Activated naive CD4-positive, alpha-beta T cell treated with anti-CD3 and anti-CD28 coated beads for 36 hours (primary cell): ENCODE measurements at regions not wholly inside any gene's neighbourhood (a gene's known extent, or its start where the extent isn't known, plus 50 kb on each side); places are given as distances from the start of the nearest gene placed in this dataset.

ENCODE experiments used
- CTCF ChIA-PET: fragments of 350-600 bp; sonication (Branson Sonifier 250); formaldehyde crosslinking; loops from one replicate; lab custom pipeline; 2021; ENCODE audit warnings: antibody characterized with exemption; lab: Charles Lee
- DNase-seq: peaks from one replicate; pipeline ENCODE4 v3.0.0-alpha.2; 2020
- H3K27ac Mint-ChIP-seq: one replicate; pipeline ENCODE4 v1.8.0; 2021; ENCODE audit warnings: mild to moderate bottlenecking, mixed read lengths
- H3K27me3 Mint-ChIP-seq: one replicate; pipeline ENCODE4 v1.8.0; 2021; ENCODE audit warnings: low read depth, mixed read lengths
- H3K36me3 Mint-ChIP-seq: one replicate; pipeline ENCODE4 v1.8.0; 2021; ENCODE audit warnings: low read depth, mixed read lengths
- H3K4me1 Mint-ChIP-seq: one replicate; pipeline ENCODE4 v1.8.0; 2021; ENCODE audit warnings: low read depth, mixed read lengths
- H3K4me3 Mint-ChIP-seq: one replicate; pipeline ENCODE4 v1.8.0; 2021; ENCODE audit warnings: mild to moderate bottlenecking, moderate library complexity, mixed read lengths
- H3K9me3 Mint-ChIP-seq: one replicate; pipeline ENCODE4 v1.8.0; 2021; ENCODE audit warnings: mixed read lengths
- intact Hi-C: fragments of 100-400 bp; cut with micrococcal nuclease; formaldehyde crosslinking; loops from one replicate; pipeline ENCODE4 v1.15.1; 2023

- no peaks in the 10 kb centered on the region for H3K4me1 Mint-ChIP-seq
- intact Hi-C loops = no loop called here
- no peak for DNase-seq
- H3K36me3 Mint-ChIP-seq = no peaks in the 10 kb centered on the region
- H3K4me3 Mint-ChIP-seq = no peak overlapping the region
- H3K27me3 Mint-ChIP-seq = peaks cover 2% of the 10 kb centered on the region
- no peak overlapping the region for H3K27ac Mint-ChIP-seq
- CTCF ChIA-PET = no interaction called here
- no peaks in the 10 kb centered on the region for H3K9me3 Mint-ChIP-seq
Observed at GRCh38 chr2:41634686-41635085, 413.1 kb upstream of the PKDCC start.

GRCh38 chr2:41644936-41645335, 402.9 kb upstream of the PKDCC start:
- Mint-ChIP-seq H3K4me3 (no peak overlapping the region), H3K4me1 (no peaks in the 10 kb centered on the region), H3K27me3 (no peaks in the 10 kb centered on the region), H3K27ac (no peak overlapping the region), H3K9me3 (no peaks in the 10 kb centered on the region), H3K36me3 (no peaks in the 10 kb centered on the region)
- DNase-seq = no peak
- intact Hi-C loops = no loop called here
- CTCF ChIA-PET = interaction anchor here (0.6 kb wide), 1 partner anchor 14 kb away, joined by 6 read pairs; no protein-coding TSS in a partner anchor

- H3K4me1 Mint-ChIP-seq = no peaks in the 10 kb centered on the region
- intact Hi-C loops = no loop called here
- DNase-seq = no peak
- H3K9me3 Mint-ChIP-seq = no peaks in the 10 kb centered on the region
- CTCF ChIA-PET = no interaction called here
- H3K27ac Mint-ChIP-seq = no peak overlapping the region
- no peak overlapping the region for H3K4me3 Mint-ChIP-seq
- no peaks in the 10 kb centered on the region for H3K36me3 Mint-ChIP-seq
- H3K27me3 Mint-ChIP-seq = peaks cover 3% of the 10 kb centered on the region
Observed at GRCh38 chr2:41647468-41648050, 400.3 kb upstream of the PKDCC start.

- Mint-ChIP-seq H3K9me3 (no peaks in the 10 kb centered on the region), H3K4me3 (no peak overlapping the region), H3K4me1 (no peaks in the 10 kb centered on the region), H3K27me3 (no peaks in the 10 kb centered on the region), H3K36me3 (no peaks in the 10 kb centered on the region), H3K27ac (no peak overlapping the region)
- no peak for DNase-seq
- intact Hi-C loops = no loop called here
- CTCF ChIA-PET = no interaction called here
Observed at GRCh38 chr2:41657226-41657625, 390.6 kb upstream of the PKDCC start.

GRCh38 chr2:41659758-41660157, 388.1 kb upstream of the PKDCC start:
- no peaks in the 10 kb centered on the region for H3K27me3 Mint-ChIP-seq
- intact Hi-C loops = no loop called here
- no peaks in the 10 kb centered on the region for H3K4me1 Mint-ChIP-seq
- no peak overlapping the region for H3K27ac Mint-ChIP-seq
- no peaks in the 10 kb centered on the region for H3K9me3 Mint-ChIP-seq
- no peak for DNase-seq
- no peaks in the 10 kb centered on the region for H3K36me3 Mint-ChIP-seq
- H3K4me3 Mint-ChIP-seq = no peak overlapping the region
- CTCF ChIA-PET = no interaction called here

- CTCF ChIA-PET = no interaction called here
- Mint-ChIP-seq H3K27me3 (no peaks in the 10 kb centered on the region), H3K36me3 (no peaks in the 10 kb centered on the region), H3K27ac (no peak overlapping the region), H3K9me3 (no peaks in the 10 kb centered on the region), H3K4me3 (no peak overlapping the region), H3K4me1 (no peaks in the 10 kb centered on the region)
- no peak for DNase-seq
- intact Hi-C loops = no loop called here
Observed at GRCh38 chr2:41662461-41662860, 385.4 kb upstream of the PKDCC start.

- Mint-ChIP-seq H3K4me3 (no peak overlapping the region), H3K27ac (no peak overlapping the region), H3K9me3 (no peaks in the 10 kb centered on the region), H3K36me3 (no peaks in the 10 kb centered on the region), H3K4me1 (no peaks in the 10 kb centered on the region), H3K27me3 (no peaks in the 10 kb centered on the region)
- intact Hi-C loops = no loop called here
- DNase-seq = no peak
- CTCF ChIA-PET = no interaction called here
Observed at GRCh38 chr2:41663056-41663455, 384.8 kb upstream of the PKDCC start.

GRCh38 chr2:41668529-41668928, 379.3 kb upstream of the PKDCC start:
- Mint-ChIP-seq H3K27me3 (no peaks in the 10 kb centered on the region), H3K36me3 (no peaks in the 10 kb centered on the region), H3K27ac (no peak overlapping the region), H3K9me3 (no peaks in the 10 kb centered on the region), H3K4me1 (no peaks in the 10 kb centered on the region), H3K4me3 (no peak overlapping the region)
- CTCF ChIA-PET = no interaction called here
- intact Hi-C loops = no loop called here
- no peak for DNase-seq

- intact Hi-C loops = no loop called here
- no peak overlapping the region for H3K4me3 Mint-ChIP-seq
- no peak for DNase-seq
- H3K27me3 Mint-ChIP-seq = no peaks in the 10 kb centered on the region
- no peaks in the 10 kb centered on the region for H3K36me3 Mint-ChIP-seq
- CTCF ChIA-PET = no interaction called here
- H3K9me3 Mint-ChIP-seq = no peaks in the 10 kb centered on the region
- H3K4me1 Mint-ChIP-seq = no peaks in the 10 kb centered on the region
- H3K27ac Mint-ChIP-seq = no peak overlapping the region
Observed at GRCh38 chr2:41678639-41679038, 369.2 kb upstream of the PKDCC start.

- CTCF ChIA-PET = no interaction called here
- peaks cover 4% of the 10 kb centered on the region for H3K27me3 Mint-ChIP-seq
- DNase-seq = no peak
- no peak overlapping the region for H3K27ac Mint-ChIP-seq
- H3K36me3 Mint-ChIP-seq = no peaks in the 10 kb centered on the region
- no peaks in the 10 kb centered on the region for H3K9me3 Mint-ChIP-seq
- no peaks in the 10 kb centered on the region for H3K4me1 Mint-ChIP-seq
- intact Hi-C loops = no loop called here
- no peak overlapping the region for H3K4me3 Mint-ChIP-seq
Observed at GRCh38 chr2:41686156-41686555, 361.7 kb upstream of the PKDCC start.

GRCh38 chr2:41691561-41691960, 356.3 kb upstream of the PKDCC start:
- H3K9me3 Mint-ChIP-seq = no peaks in the 10 kb centered on the region
- H3K27ac Mint-ChIP-seq = no peak overlapping the region
- intact Hi-C loops = no loop called here
- no peak for DNase-seq
- H3K4me1 Mint-ChIP-seq = no peaks in the 10 kb centered on the region
- CTCF ChIA-PET = no interaction called here
- peaks cover 6% of the 10 kb centered on the region for H3K27me3 Mint-ChIP-seq
- no peaks in the 10 kb centered on the region for H3K36me3 Mint-ChIP-seq
- no peak overlapping the region for H3K4me3 Mint-ChIP-seq

GRCh38 chr2:41694536-41695049, 353.2 kb upstream of the PKDCC start:
- H3K4me1 Mint-ChIP-seq = no peaks in the 10 kb centered on the region
- intact Hi-C loops = no loop called here
- no peak overlapping the region for H3K27ac Mint-ChIP-seq
- H3K4me3 Mint-ChIP-seq = no peak overlapping the region
- CTCF ChIA-PET = no interaction called here
- DNase-seq = no peak
- H3K36me3 Mint-ChIP-seq = no peaks in the 10 kb centered on the region
- H3K27me3 Mint-ChIP-seq = peaks cover 6% of the 10 kb centered on the region
- H3K9me3 Mint-ChIP-seq = no peaks in the 10 kb centered on the region

GRCh38 chr2:41695198-41696113, 352.4 kb upstream of the PKDCC start:
- H3K4me1 Mint-ChIP-seq = no peaks in the 10 kb centered on the region
- no peaks in the 10 kb centered on the region for H3K9me3 Mint-ChIP-seq
- DNase-seq = no peak
- CTCF ChIA-PET = no interaction called here
- no peaks in the 10 kb centered on the region for H3K36me3 Mint-ChIP-seq
- no peak overlapping the region for H3K4me3 Mint-ChIP-seq
- H3K27me3 Mint-ChIP-seq = peaks cover 6% of the 10 kb centered on the region
- intact Hi-C loops = no loop called here
- H3K27ac Mint-ChIP-seq = no peak overlapping the region
